Astrocyte (in vitro differentiated cells and primary cell): ENCODE measurements at regions not wholly inside any gene's neighbourhood (a gene's known extent, or its start where the extent isn't known, plus 50 kb on each side); places are given as distances from the start of the nearest gene placed in this dataset.

ENCODE experiments used
- CTCF ChIP-seq: IDR thresholded peaks from 2 replicates; pipeline ENCODE4 v1.5.1; 2011; ENCODE audit warnings: low read depth, mild to moderate bottlenecking, inconsistent platforms, low read length, moderate library complexity; ENCODE audit not compliant: insufficient read depth
- EZH2 ChIP-seq: IDR thresholded peaks from 2 replicates; pipeline ENCODE4 v1.6.1; 2012; ENCODE audit warnings: mild to moderate bottlenecking, low read length, inconsistent platforms; ENCODE audit not compliant: insufficient read depth

DNA sequence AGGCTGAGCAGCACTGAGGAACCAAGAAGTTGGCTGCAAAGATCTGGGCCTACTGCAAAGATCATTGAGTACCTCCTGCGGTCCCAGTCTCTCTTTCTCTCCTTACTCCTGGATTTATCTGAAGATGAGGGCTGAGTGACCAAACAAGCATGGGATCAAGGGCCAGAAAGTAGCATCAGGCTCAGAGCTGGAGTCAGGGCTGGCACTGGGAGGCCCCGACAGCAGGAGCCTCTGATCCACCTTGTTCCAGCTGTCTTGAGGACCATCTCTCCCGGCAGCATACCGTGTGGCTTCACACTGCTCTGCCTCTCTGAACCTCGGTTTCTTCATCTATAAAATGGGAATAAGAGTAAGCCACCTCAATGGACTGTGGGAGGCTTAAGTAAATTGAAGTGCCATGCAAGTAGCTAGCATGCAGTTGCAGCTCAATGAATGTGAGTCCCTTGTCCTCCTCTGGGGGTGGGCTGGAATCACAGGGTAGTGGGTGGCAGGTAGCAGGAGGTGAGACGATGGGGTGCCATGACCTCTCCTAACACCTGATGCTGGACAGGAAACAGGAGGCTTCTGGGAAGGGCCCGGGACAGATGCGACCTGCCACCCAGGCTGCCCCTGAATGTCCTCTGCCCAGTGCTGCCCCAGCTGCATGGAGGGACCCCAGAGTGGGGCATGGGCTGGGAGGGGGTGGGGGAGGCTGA lies 52.5 kb upstream of the PRDM11 start:
- TF ChIP-seq EZH2 (no peak), CTCF (no peak)
